AG09309 (cell line): ENCODE measurements at regions not wholly inside any gene's neighbourhood (a gene's known extent, or its start where the extent isn't known, plus 50 kb on each side); places are given as distances from the start of the nearest gene placed in this dataset.
A peak's percentile ranks its signal among the peaks of the same experiment; 100 is the strongest.

ENCODE experiments used
- DNase-seq: peaks from one replicate; pipeline ENCODE4 v3.0.0-alpha.2; 2010; ENCODE audit warnings: low read depth
- H3K4me3 ChIP-seq: 2 replicates; pipeline ENCODE4 v1.5.1; 2011; ENCODE audit warnings: mild to moderate bottlenecking, low read depth, low read length, moderate library complexity; ENCODE audit not compliant: control insufficient read depth
- TF ChIP-seq, protein P1 (sequence below): IDR thresholded peaks from 2 replicates; pipeline ENCODE4 v1.5.1; 2011; ENCODE audit warnings: mild to moderate bottlenecking, low read depth, low read length, inconsistent platforms; ENCODE audit not compliant: insufficient read depth, control insufficient read depth; ENCODE audit errors: missing control alignments

DNA sequence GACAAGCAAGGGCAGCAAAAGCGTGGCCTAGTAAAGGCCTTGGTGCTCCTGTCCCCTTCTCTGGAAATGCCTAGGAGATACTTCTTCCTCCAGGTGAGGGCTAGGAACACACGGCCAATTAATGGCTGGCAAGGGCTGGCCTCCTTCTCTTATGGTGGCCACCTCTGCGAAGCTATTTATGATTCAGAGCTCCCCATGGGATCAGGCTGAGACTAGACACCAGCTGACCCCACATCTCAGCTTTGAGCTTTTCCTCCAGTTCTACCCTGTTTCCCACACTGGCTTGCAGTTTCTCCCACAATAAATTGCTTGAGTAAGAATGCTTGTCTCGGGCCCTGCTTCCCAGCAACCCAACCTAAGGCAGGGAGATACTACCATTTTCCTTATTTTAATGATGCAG lies 53.7 kb downstream of the CAMK2N1 start:
- TF ChIP-seq, protein P1, sequence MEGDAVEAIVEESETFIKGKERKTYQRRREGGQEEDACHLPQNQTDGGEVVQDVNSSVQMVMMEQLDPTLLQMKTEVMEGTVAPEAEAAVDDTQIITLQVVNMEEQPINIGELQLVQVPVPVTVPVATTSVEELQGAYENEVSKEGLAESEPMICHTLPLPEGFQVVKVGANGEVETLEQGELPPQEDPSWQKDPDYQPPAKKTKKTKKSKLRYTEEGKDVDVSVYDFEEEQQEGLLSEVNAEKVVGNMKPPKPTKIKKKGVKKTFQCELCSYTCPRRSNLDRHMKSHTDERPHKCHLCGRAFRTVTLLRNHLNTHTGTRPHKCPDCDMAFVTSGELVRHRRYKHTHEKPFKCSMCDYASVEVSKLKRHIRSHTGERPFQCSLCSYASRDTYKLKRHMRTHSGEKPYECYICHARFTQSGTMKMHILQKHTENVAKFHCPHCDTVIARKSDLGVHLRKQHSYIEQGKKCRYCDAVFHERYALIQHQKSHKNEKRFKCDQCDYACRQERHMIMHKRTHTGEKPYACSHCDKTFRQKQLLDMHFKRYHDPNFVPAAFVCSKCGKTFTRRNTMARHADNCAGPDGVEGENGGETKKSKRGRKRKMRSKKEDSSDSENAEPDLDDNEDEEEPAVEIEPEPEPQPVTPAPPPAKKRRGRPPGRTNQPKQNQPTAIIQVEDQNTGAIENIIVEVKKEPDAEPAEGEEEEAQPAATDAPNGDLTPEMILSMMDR, result no peak
- DNase-seq, result no peak
- H3K4me3 ChIP-seq, result no peak overlapping the region

DNA sequence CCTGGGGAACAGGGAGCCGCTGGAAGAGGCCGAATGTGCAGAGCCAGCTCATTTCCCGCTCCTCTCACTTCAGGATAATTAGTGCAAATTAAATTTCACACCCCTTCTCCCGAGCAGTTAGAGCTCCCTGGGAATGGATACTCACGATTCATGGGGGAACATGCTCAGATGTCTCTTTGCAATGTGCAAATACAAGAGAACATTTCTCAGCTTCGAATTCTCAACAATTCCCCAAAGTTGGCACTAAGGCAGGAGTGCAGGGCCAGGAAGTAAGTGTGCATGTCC lies 54.9 kb downstream of the CAMK2N1 start:
- no peak overlapping the region for H3K4me3 ChIP-seq
- TF ChIP-seq, protein P1, result no peak
- no peak for DNase-seq

DNA sequence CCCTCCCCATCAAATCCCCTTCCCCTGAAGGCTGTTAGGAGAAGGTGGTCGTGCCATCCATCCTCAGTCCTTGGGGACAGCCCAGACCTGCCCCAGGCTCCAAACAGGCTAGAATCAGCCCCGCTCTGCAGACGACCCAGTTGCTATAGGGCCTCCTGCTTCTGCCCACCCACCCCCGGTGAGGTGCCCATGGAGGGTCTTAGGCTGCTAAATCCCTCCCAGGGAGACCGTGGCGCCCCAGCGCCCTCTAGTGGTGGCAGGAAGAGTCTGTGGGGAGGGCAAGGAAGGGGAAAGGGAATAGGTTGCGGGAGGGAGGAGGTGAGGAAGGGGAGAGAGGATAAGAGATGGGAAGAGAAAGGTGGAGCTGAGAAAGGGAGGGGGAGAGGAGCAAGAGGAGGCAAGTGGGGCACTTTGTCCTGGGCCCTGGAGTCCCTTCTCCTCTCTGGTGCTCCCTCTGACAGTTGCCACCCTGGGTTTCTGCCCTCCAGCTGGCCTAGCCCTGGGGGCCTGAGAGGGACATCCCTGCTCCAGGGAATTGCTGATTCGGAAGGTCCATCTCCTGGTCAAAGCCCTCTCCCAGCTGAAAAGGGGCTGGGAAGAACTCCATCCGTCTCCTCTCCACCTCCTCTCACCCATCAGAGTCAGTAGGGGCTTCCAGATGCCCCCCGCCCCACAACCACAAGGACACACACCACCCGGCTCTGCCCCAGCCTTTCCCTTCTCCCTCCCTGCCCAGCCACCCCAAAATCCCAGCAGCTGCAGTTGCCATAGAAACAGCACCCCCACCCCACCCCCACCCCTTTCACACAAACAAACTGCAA lies 55.4 kb downstream of the CAMK2N1 start:
- TF ChIP-seq, protein P1, result peak; percentile 89
- DNase-seq, result no peak
- H3K4me3 ChIP-seq, result no peak overlapping the region

DNA sequence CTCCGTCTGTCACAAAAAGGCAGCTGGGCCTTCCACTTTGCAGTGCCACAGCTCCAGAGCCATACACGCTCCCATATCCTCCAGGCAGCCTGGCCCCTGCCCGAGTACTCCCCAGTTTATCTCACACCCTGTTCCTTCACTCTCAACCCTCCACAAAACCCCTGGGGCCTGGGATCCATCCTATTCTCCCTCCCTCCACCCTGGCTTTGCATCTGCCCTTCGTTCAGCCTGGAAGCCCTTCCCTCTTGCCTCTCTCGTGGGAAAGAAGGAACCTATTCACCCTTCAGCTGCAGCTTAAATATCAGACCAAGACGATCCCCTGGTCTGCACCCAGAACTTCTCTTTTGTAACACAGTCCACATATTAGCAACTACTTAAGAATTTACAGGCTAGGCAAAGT lies 56.7 kb downstream of the CAMK2N1 start:
- DNase-seq, result no peak
- no peak overlapping the region for H3K4me3 ChIP-seq
- TF ChIP-seq, protein P1, result no peak

DNA sequence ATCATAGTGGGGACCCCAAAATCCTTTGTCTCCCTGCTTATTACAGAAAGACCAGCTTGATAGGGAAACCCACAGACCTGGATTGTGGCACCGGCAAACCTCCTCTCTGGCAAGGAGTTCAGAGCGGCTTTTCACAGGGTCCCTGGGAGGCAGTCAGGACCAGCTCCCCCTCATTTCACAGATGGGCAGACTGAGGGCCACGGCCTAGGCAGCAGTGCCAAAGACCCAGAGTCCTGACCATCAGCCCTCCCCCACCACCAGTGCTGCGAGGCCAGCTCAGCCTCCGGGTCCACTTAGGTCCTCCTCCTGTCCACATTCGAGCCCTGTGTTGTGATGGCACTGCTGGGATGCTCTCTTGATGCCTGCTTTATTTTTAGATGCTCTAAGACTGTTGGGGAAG lies 57.2 kb downstream of the CAMK2N1 start:
- TF ChIP-seq, protein P1, result no peak
- no peak overlapping the region for H3K4me3 ChIP-seq
- no peak for DNase-seq

DNA sequence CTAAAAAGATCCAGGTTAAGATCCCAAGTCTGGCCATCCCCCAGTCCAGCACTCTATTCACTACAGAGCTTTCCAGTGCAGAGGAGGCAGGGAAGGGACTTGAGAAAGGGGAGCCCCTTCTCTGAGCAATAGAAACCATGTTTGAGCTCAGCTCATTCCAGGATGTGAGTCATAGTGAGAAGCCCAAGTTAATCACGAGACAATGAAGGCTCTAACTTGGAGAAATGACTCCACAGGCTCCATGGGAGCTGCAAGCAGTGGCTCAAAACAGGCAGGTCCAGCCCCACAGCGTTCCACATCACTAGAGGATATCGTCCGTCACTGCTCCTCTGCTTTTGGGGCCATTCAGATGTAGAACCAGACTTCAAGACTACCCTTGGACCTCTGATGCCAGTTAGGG lies 59.1 kb downstream of the CAMK2N1 start:
- peak; percentile 65 for DNase-seq
- TF ChIP-seq, protein P1, result no peak
- H3K4me3 ChIP-seq, result no peak overlapping the region
